Lung (tissue), 11 donors: ENCODE measurements at regions not wholly inside any gene's neighbourhood (a gene's known extent, or its start where the extent isn't known, plus 50 kb on each side); places are given as distances from the start of the nearest gene placed in this dataset.
A peak's percentile ranks its signal among the peaks of the same experiment; 100 is the strongest.

ENCODE experiments used
- ATAC-seq: fragments of 200-7000 bp; cut with Tn5 transposase; one replicate; pipeline ENCODE4 v1.9.1; 2020; ENCODE audit warnings: moderate number of reproducible peaks; ENCODE audit not compliant: insufficient read depth, low FRiP score
- DNase-seq, 3 donors: peaks; one replicate each; pipeline ENCODE4 v3.0.0-alpha.2; 2013 to 2017
- H3K27ac ChIP-seq, 2 donors: one replicate each; pipeline ENCODE4 v1.5.1; 2013; ENCODE audit warnings: mild to moderate bottlenecking in 2 of 2, moderate library complexity in 2 of 2, control low read depth in 1 of 2, inconsistent platforms in 1 of 2, low read depth in 1 of 2, low read length in 1 of 2
- H3K27me3 ChIP-seq, 3 donors: one replicate each; pipeline ENCODE4 v1.5.1; 2013; ENCODE audit warnings: low read length in 2 of 3; ENCODE audit not compliant: control insufficient read depth in 3 of 3, insufficient read depth in 3 of 3
- H3K36me3 ChIP-seq, 4 donors: one replicate each; pipeline ENCODE4 v1.5.1; 2013; ENCODE audit warnings: low read length in 4 of 4, mild to moderate bottlenecking in 1 of 4, moderate library complexity in 1 of 4; ENCODE audit not compliant: control insufficient read depth in 4 of 4, insufficient read depth in 4 of 4
- H3K4me1 ChIP-seq, 5 donors: one replicate each; pipeline ENCODE4 v1.5.1; 2013; ENCODE audit warnings: low read length in 5 of 5, mild to moderate bottlenecking in 2 of 5, moderate library complexity in 1 of 5; ENCODE audit not compliant: control insufficient read depth in 5 of 5, insufficient read depth in 5 of 5
- H3K4me3 ChIP-seq: one replicate; pipeline ENCODE4 v1.5.1; 2013; ENCODE audit warnings: mild to moderate bottlenecking, control low read depth, moderate library complexity
- H3K9ac ChIP-seq, 2 donors: one replicate each; pipeline ENCODE4 v1.5.1; 2013; ENCODE audit warnings: low read length in 2 of 2, control low read depth in 1 of 2; ENCODE audit not compliant: insufficient read depth in 1 of 2
- H3K9me3 ChIP-seq, 4 donors: one replicate each; pipeline ENCODE4 v1.5.1; 2013; ENCODE audit warnings: low read length in 3 of 4, mild to moderate bottlenecking in 1 of 4, moderate library complexity in 1 of 4; ENCODE audit not compliant: control insufficient read depth in 4 of 4, insufficient read depth in 3 of 4
- CTCF ChIP-seq: IDR thresholded peaks from 2 replicates; pipeline ENCODE4 v1.5.1; 2012; ENCODE audit warnings: mild to moderate bottlenecking; ENCODE audit errors: control extremely low read depth, extremely low read depth
- WGBS, 2 donors: extraction: QIAGEN DNeasy Blood & Tissue Kit; methylation state at CpG; one replicate each; pipeline ENCODE4 v1.1.7; 2013; 5-methylcytosine and 5-hydroxymethylcytosine counted together
- donor health status: control.
- donor health status: control.
- donor health status: Bipolar disorder and iron deficiency.
- donor health status: healthy.
- donor health status: DM: yes; HTN: yes; CAD: no.

- Histone ChIP-seq H3K4me3 (no peak overlapping the region), H3K4me1 (peaks cover 0 to 4% (median 0%) of the 10 kb centered on the region in 5 donors), H3K27me3 (no peaks in the 10 kb centered on the region), H3K9me3 (no peaks in the 10 kb centered on the region), H3K9ac (no peak overlapping the region), H3K27ac (no peak overlapping the region), H3K36me3 (no peaks in the 10 kb centered on the region)
- ATAC-seq = no peak
- TF ChIP-seq CTCF = no peak
- 77 to 78% methylated on average over 1 of the region's 1 CpG for WGBS, 2 donors
- no peak for DNase-seq
These were observed 608.9 kb downstream of the C6orf118 start for GRCh38 chr6:164700497-164700896.

- peaks cover 0 to 8% (median 0%) of the 10 kb centered on the region in 5 donors for H3K4me1 ChIP-seq
- H3K4me3 ChIP-seq = no peak overlapping the region
- WGBS, 2 donors = 16 to 33% methylated on average over 4 of the region's 4 CpGs
- H3K9me3 ChIP-seq = peaks cover 0 to 2% (median 0%) of the 10 kb centered on the region in 4 donors
- no peak overlapping the region for H3K9ac ChIP-seq
- ATAC-seq (no peak), DNase-seq (peak in 1 of 3 donors; percentile 13)
- no peaks in the 10 kb centered on the region for H3K36me3 ChIP-seq
- no peak overlapping the region for H3K27ac ChIP-seq
- no peaks in the 10 kb centered on the region for H3K27me3 ChIP-seq
- TF ChIP-seq CTCF = no peak
These were observed 613.5 kb downstream of the C6orf118 start for GRCh38 chr6:164695896-164696295.

- no peak for ATAC-seq
- Histone ChIP-seq H3K36me3 (no peaks in the 10 kb centered on the region), H3K27me3 (no peaks in the 10 kb centered on the region), H3K4me3 (no peak overlapping the region), H3K9ac (no peak overlapping the region), H3K27ac (no peak overlapping the region), H3K9me3 (peaks cover 0 to 4% (median 0%) of the 10 kb centered on the region in 4 donors), H3K4me1 (peaks cover 0 to 8% (median 0%) of the 10 kb centered on the region in 5 donors)
- WGBS, 2 donors = 92 to 94% methylated on average over 3 of the region's 3 CpGs
- DNase-seq = no peak
- TF ChIP-seq CTCF = no peak
These were observed 615.0 kb downstream of the C6orf118 start for GRCh38 chr6:164694386-164694785.

GRCh38 chr6:164693944-164694343 lies 615.5 kb downstream of the C6orf118 start:
- Histone ChIP-seq H3K27me3 (no peaks in the 10 kb centered on the region), H3K4me1 (peaks cover 0 to 8% (median 0%) of the 10 kb centered on the region in 5 donors), H3K27ac (no peak overlapping the region), H3K9ac (no peak overlapping the region), H3K4me3 (no peak overlapping the region), H3K9me3 (peaks cover 0 to 4% (median 0%) of the 10 kb centered on the region in 4 donors), H3K36me3 (no peaks in the 10 kb centered on the region)
- ATAC-seq (no peak), DNase-seq (peak in 1 of 3 donors; percentile 6)
- WGBS, 2 donors = 50 to 51% methylated on average over 4 of the region's 4 CpGs
- no peak for TF ChIP-seq CTCF
